Upper lobe of left lung (tissue), 4 donors: ENCODE measurements at regions not wholly inside any gene's neighbourhood (a gene's known extent, or its start where the extent isn't known, plus 50 kb on each side); places are given as distances from the start of the nearest gene placed in this dataset.

Experiments
- EP300 ChIP-seq, 4 donors: sonication (generic); formaldehyde crosslinking; IDR thresholded peaks; one replicate each; pipeline ENCODE4 v1.5.1; 2017; ENCODE audit warnings: antibody characterized with exemption in 4 of 4, control low read depth in 2 of 4
- POLR2A ChIP-seq, 4 donors: fragments of 450-650 bp; IDR thresholded peaks; one replicate each; pipeline ENCODE4 v1.5.1; 2016 to 2017; ENCODE audit warnings: antibody characterized with exemption in 4 of 4, mild to moderate bottlenecking in 2 of 4
- TF ChIP-seq, protein P1 (sequence below), 6 experiments: fragments of 450-650 bp in 4 of 6; fragments of 200-600 bp in 2 of 6; sonication (generic) in 2 of 6; IDR thresholded peaks; one replicate each; pipeline ENCODE4 v1.5.1; 2016 to 2019; ENCODE audit warnings: antibody characterized with exemption in 6 of 6

DNA sequence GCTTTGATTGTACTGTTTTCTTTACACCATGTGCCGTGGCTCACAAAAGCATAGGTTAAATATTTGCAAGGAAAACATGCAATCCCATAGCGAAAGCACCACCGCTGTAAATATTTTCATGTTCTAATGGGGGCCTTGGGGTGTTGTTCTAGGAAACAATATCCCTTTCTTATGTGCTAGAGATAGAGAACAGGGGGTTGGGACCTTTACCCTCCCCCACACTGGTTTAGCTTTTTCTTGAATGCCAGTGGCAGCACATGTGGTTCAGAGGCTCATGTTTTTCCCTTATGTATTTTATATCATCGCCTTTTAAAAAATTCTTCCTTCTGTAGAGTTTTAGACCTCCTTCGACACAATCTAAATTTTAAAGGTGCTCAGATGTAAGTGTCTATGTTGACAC is 422.6 kb upstream of the TENM3 start:
- TF ChIP-seq POLR2A (IDR thresholded peaks at IDR 0.05) (no peak), EP300 (IDR thresholded peaks at IDR 0.05) (no peak)
- TF ChIP-seq, protein P1, sequence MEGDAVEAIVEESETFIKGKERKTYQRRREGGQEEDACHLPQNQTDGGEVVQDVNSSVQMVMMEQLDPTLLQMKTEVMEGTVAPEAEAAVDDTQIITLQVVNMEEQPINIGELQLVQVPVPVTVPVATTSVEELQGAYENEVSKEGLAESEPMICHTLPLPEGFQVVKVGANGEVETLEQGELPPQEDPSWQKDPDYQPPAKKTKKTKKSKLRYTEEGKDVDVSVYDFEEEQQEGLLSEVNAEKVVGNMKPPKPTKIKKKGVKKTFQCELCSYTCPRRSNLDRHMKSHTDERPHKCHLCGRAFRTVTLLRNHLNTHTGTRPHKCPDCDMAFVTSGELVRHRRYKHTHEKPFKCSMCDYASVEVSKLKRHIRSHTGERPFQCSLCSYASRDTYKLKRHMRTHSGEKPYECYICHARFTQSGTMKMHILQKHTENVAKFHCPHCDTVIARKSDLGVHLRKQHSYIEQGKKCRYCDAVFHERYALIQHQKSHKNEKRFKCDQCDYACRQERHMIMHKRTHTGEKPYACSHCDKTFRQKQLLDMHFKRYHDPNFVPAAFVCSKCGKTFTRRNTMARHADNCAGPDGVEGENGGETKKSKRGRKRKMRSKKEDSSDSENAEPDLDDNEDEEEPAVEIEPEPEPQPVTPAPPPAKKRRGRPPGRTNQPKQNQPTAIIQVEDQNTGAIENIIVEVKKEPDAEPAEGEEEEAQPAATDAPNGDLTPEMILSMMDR (IDR thresholded peaks at IDR 0.05) = no peak
